Effector memory CD4-positive, alpha-beta T cell (primary cell): ENCODE measurements at regions not wholly inside any gene's neighbourhood (a gene's known extent, or its start where the extent isn't known, plus 50 kb on each side); places are given as distances from the start of the nearest gene placed in this dataset.

ENCODE experiments used
- DNase-seq, 3 donors: peaks; one replicate each; pipeline ENCODE4 v3.0.0-alpha.2; 2020
- H3K27ac ChIP-seq: 2 replicates; pipeline ENCODE4 v1.7.0; 2013; ENCODE audit warnings: mild to moderate bottlenecking, low read length, moderate library complexity; ENCODE audit not compliant: insufficient read depth, poor library complexity, severe bottlenecking
- H3K27me3 ChIP-seq: replicated peaks from 2 replicates; pipeline ENCODE4 v1.7.0; 2013; ENCODE audit warnings: mild to moderate bottlenecking, low read length; ENCODE audit not compliant: insufficient read depth, control insufficient read depth, poor library complexity, severe bottlenecking
- H3K36me3 ChIP-seq: 2 replicates; pipeline ENCODE4 v1.7.0; 2013; ENCODE audit warnings: mild to moderate bottlenecking, low read length, moderate library complexity; ENCODE audit not compliant: control insufficient read depth, insufficient read depth
- H3K4me1 ChIP-seq: 2 replicates; pipeline ENCODE4 v1.7.0; 2013; ENCODE audit warnings: low read length, mild to moderate bottlenecking; ENCODE audit not compliant: control insufficient read depth, insufficient read depth, poor library complexity, severe bottlenecking
- H3K4me3 ChIP-seq: 2 replicates; pipeline ENCODE4 v1.7.0; 2013; ENCODE audit warnings: low read length, low read depth, mild to moderate bottlenecking; ENCODE audit not compliant: insufficient read depth, poor library complexity, severe bottlenecking
- H3K9me3 ChIP-seq: 2 replicates; pipeline ENCODE4 v1.7.0; 2013; ENCODE audit warnings: mild to moderate bottlenecking, low read length, moderate library complexity; ENCODE audit not compliant: control insufficient read depth

- H3K4me1 ChIP-seq = no peaks in the 10 kb centered on the region
- H3K4me3 ChIP-seq = no peak overlapping the region
- no peaks in the 10 kb centered on the region for H3K27me3 ChIP-seq
- no peak for DNase-seq
- H3K9me3 ChIP-seq = no peaks in the 10 kb centered on the region
- H3K27ac ChIP-seq = no peak overlapping the region
- no peaks in the 10 kb centered on the region for H3K36me3 ChIP-seq
These were observed 149.0 kb downstream of the SLITRK1 start for GRCh38 chr13:83733293-83733692.

GRCh38 chr13:83732755-83733154, 149.5 kb downstream of the SLITRK1 start:
- Histone ChIP-seq H3K36me3 (no peaks in the 10 kb centered on the region), H3K9me3 (no peaks in the 10 kb centered on the region), H3K4me1 (no peaks in the 10 kb centered on the region), H3K4me3 (no peak overlapping the region), H3K27me3 (no peaks in the 10 kb centered on the region), H3K27ac (no peak overlapping the region)
- no peak for DNase-seq

- no peaks in the 10 kb centered on the region for H3K36me3 ChIP-seq
- H3K27me3 ChIP-seq = no peaks in the 10 kb centered on the region
- no peaks in the 10 kb centered on the region for H3K9me3 ChIP-seq
- H3K27ac ChIP-seq = no peak overlapping the region
- H3K4me1 ChIP-seq = no peaks in the 10 kb centered on the region
- DNase-seq = no peak
- no peak overlapping the region for H3K4me3 ChIP-seq
These were observed 151.2 kb downstream of the SLITRK1 start for GRCh38 chr13:83731113-83731512.

GRCh38 chr13:83730674-83731073, 151.6 kb downstream of the SLITRK1 start:
- no peak overlapping the region for H3K27ac ChIP-seq
- H3K36me3 ChIP-seq = no peaks in the 10 kb centered on the region
- no peak for DNase-seq
- no peaks in the 10 kb centered on the region for H3K4me1 ChIP-seq
- no peaks in the 10 kb centered on the region for H3K27me3 ChIP-seq
- H3K9me3 ChIP-seq = no peaks in the 10 kb centered on the region
- no peak overlapping the region for H3K4me3 ChIP-seq

- no peak overlapping the region for H3K4me3 ChIP-seq
- H3K36me3 ChIP-seq = no peaks in the 10 kb centered on the region
These were observed 159.8 kb downstream of the SLITRK1 start for GRCh38 chr13:83722443-83722842.

GRCh38 chr13:83716121-83716520, 166.2 kb downstream of the SLITRK1 start:
- H3K27me3 ChIP-seq = no peaks in the 10 kb centered on the region
- H3K4me1 ChIP-seq = no peaks in the 10 kb centered on the region
- no peaks in the 10 kb centered on the region for H3K9me3 ChIP-seq
- no peak overlapping the region for H3K27ac ChIP-seq
- no peak overlapping the region for H3K4me3 ChIP-seq
- no peaks in the 10 kb centered on the region for H3K36me3 ChIP-seq
- no peak for DNase-seq

More at GRCh38 chr13:83722443-83722842, 159.8 kb downstream of the SLITRK1 start:
- H3K27ac ChIP-seq = no peak overlapping the region
- H3K9me3 ChIP-seq = no peaks in the 10 kb centered on the region
- H3K4me1 ChIP-seq = no peaks in the 10 kb centered on the region
- no peak for DNase-seq
- H3K27me3 ChIP-seq = no peaks in the 10 kb centered on the region

GRCh38 chr13:83714236-83714635, 168.0 kb downstream of the SLITRK1 start:
- H3K4me3 ChIP-seq = no peak overlapping the region
- H3K27me3 ChIP-seq = no peaks in the 10 kb centered on the region
- no peaks in the 10 kb centered on the region for H3K4me1 ChIP-seq
- no peak overlapping the region for H3K27ac ChIP-seq
- no peaks in the 10 kb centered on the region for H3K9me3 ChIP-seq
- H3K36me3 ChIP-seq = no peaks in the 10 kb centered on the region
- no peak for DNase-seq

GRCh38 chr13:83710133-83710515, 172.2 kb downstream of the SLITRK1 start:
- Histone ChIP-seq H3K27me3 (no peaks in the 10 kb centered on the region), H3K4me1 (no peaks in the 10 kb centered on the region), H3K9me3 (no peaks in the 10 kb centered on the region), H3K36me3 (no peaks in the 10 kb centered on the region), H3K27ac (no peak overlapping the region), H3K4me3 (no peak overlapping the region)
- no peak for DNase-seq

GRCh38 chr13:83709426-83710132, 172.7 kb downstream of the SLITRK1 start:
- no peak for DNase-seq
- Histone ChIP-seq H3K4me1 (no peaks in the 10 kb centered on the region), H3K9me3 (no peaks in the 10 kb centered on the region), H3K36me3 (no peaks in the 10 kb centered on the region), H3K27me3 (no peaks in the 10 kb centered on the region), H3K4me3 (no peak overlapping the region), H3K27ac (no peak overlapping the region)

GRCh38 chr13:83702021-83702420, 180.3 kb downstream of the SLITRK1 start:
- Histone ChIP-seq H3K4me3 (no peak overlapping the region), H3K36me3 (no peaks in the 10 kb centered on the region), H3K27me3 (no peaks in the 10 kb centered on the region), H3K27ac (no peak overlapping the region), H3K9me3 (no peaks in the 10 kb centered on the region), H3K4me1 (no peaks in the 10 kb centered on the region)
- no peak for DNase-seq
